ENCODE measurements at regions not wholly inside any gene's neighbourhood (a gene's known extent, or its start where the extent isn't known, plus 50 kb on each side); places are given as distances from the start of the nearest gene placed in this dataset.

DNA sequence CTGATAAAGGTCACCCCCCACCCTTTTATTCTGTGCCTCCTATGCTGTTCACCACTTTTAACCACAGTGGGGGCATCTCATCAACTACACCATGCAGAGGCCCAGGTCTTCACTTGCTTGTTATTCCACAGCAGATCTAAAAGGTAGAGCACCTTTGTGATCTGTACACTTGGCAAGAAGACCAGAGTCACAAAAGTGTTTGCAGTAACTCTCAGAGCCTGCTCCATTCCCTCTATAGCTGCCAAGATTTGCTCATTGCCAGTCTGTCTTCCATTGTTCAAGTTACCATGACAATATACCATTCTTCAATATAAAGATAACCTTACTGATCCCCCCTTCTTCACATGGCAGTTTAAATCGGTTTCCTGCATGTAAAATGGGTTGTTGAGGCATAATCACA lies 180.0 kb downstream of the TOX3 start:
- TF ChIP-seq, protein P1, sequence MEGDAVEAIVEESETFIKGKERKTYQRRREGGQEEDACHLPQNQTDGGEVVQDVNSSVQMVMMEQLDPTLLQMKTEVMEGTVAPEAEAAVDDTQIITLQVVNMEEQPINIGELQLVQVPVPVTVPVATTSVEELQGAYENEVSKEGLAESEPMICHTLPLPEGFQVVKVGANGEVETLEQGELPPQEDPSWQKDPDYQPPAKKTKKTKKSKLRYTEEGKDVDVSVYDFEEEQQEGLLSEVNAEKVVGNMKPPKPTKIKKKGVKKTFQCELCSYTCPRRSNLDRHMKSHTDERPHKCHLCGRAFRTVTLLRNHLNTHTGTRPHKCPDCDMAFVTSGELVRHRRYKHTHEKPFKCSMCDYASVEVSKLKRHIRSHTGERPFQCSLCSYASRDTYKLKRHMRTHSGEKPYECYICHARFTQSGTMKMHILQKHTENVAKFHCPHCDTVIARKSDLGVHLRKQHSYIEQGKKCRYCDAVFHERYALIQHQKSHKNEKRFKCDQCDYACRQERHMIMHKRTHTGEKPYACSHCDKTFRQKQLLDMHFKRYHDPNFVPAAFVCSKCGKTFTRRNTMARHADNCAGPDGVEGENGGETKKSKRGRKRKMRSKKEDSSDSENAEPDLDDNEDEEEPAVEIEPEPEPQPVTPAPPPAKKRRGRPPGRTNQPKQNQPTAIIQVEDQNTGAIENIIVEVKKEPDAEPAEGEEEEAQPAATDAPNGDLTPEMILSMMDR (IDR thresholded peaks at IDR 0.05) = no peak
- no peak for TF ChIP-seq POLR2A (IDR thresholded peaks at IDR 0.05)
